ENCODE measurements at regions not wholly inside any gene's neighbourhood (a gene's known extent, or its start where the extent isn't known, plus 50 kb on each side); places are given as distances from the start of the nearest gene placed in this dataset.

GRCh38 chr20:46838011-46838410 lies 56.6 kb upstream of the EYA2 start:
- no peak for TF ChIP-seq EZH2 (IDR thresholded peaks at IDR 0.05; ENCODE audit: insufficient read depth, low read length)
- TF ChIP-seq, protein P1, sequence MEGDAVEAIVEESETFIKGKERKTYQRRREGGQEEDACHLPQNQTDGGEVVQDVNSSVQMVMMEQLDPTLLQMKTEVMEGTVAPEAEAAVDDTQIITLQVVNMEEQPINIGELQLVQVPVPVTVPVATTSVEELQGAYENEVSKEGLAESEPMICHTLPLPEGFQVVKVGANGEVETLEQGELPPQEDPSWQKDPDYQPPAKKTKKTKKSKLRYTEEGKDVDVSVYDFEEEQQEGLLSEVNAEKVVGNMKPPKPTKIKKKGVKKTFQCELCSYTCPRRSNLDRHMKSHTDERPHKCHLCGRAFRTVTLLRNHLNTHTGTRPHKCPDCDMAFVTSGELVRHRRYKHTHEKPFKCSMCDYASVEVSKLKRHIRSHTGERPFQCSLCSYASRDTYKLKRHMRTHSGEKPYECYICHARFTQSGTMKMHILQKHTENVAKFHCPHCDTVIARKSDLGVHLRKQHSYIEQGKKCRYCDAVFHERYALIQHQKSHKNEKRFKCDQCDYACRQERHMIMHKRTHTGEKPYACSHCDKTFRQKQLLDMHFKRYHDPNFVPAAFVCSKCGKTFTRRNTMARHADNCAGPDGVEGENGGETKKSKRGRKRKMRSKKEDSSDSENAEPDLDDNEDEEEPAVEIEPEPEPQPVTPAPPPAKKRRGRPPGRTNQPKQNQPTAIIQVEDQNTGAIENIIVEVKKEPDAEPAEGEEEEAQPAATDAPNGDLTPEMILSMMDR (IDR thresholded peaks at IDR 0.05; ENCODE audit: insufficient read depth, low read depth, low read length) = no peak
